NCI-H1930 (cell line): ENCODE measurements at regions not wholly inside any gene's neighbourhood (a gene's known extent, or its start where the extent isn't known, plus 50 kb on each side); places are given as distances from the start of the nearest gene placed in this dataset.
"Not testable (repeated sequence)": the region's sequence is repeated elsewhere in the genome, so short reads cannot be mapped to it uniquely, and the experiment has no call there.

Experiments used
- DNase-seq, 2 experiments: peaks; one replicate each; lab custom pipeline; 2025; lab: John Stamatoyannopoulos, UW

GRCh38 chr10:8776926-8777622 is 722.6 kb downstream of the GATA3 start:
- no peak for DNase-seq

GRCh38 chr10:8778713-8779112 is 724.2 kb downstream of the GATA3 start:
- no peak for DNase-seq

DNA sequence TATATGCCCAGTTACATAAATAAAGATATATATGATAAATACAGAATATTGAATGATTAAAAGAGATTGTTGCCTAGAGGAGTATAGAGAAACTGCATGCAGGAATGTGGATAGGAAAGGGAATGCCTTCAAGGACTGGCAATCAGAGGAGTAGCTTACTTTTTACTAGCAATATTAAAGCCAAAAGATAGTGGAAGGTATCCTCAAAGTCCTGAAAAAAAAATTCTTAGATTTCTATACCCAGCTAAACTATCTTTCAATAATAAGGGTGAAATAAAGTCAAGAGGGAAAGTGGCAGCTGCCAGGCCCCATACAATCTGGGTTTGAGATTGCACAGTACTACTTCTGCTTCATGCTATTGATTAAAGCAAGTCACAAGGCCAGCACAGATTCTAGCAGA is 733.2 kb downstream of the GATA3 start:
- no peak for DNase-seq

GRCh38 chr10:8790390-8790789 is 735.9 kb downstream of the GATA3 start:
- DNase-seq = no peak

GRCh38 chr10:8794860-8795259 is 740.4 kb downstream of the GATA3 start:
- no peak for DNase-seq

DNA sequence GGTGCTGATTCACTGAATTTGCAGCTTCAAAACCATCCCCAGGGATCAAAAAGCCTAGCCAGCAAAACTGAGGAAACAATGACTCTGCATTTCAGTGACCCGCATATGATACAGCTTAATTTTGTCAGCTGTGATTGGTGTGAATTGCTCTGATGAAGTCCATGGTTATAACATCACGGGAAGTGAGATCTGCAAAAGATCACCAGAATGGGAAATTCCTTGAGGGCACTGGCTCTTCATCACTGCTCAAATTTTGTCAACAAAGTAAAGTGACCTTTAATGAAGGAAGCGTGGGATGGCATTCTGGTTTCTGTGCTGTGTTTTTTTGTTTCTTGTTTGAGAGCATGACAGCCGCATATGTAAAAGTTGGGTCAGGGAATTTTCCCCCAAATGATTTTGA is 745.9 kb downstream of the GATA3 start:
- no peak for DNase-seq

GRCh38 chr10:8803992-8804391 is 749.5 kb downstream of the GATA3 start:
- no peak for DNase-seq

DNA sequence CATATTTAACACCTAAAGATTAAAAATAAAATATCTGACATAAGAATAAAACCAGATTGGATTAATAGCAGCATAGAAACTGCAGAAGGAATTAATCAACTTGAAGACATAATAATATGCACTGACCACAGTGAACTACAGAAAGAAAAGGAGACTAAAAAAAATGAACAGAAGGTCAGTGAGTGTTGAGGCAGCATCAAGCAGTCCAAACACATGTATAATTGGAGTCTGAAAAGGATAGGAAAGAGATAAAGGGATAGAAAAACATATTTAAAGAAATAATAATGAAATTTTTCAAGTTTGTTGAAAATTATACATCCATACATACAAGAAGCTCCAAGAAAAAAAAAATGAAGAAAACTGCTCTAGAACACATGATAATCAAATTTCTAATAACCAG is 756.2 kb downstream of the GATA3 start:
- DNase-seq = no peak

GRCh38 chr10:8811201-8811600 is 756.7 kb downstream of the GATA3 start:
- DNase-seq = no peak

DNA sequence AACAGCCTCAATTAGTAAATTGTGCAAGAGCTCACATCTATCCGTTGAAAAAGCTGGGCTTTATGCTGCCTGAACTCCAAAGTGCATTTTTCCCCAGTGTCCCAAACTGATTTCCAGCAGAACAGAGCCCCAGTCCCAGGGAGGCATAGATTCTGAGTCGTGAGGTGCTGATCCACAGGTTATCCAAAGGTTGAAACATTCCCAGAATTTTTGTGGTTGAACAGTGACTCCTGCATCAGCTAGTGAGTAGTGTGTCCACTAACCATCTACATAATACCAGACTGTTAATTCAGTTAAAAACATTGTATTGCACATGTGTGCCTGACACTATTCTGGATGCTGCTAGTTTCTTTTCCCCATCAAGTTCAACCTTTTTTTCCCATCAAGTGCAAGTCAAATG is 761.5 kb downstream of the GATA3 start:
- no peak for DNase-seq

GRCh38 chr10:8817299-8817698 is 762.8 kb downstream of the GATA3 start:
- no peak for DNase-seq

DNA sequence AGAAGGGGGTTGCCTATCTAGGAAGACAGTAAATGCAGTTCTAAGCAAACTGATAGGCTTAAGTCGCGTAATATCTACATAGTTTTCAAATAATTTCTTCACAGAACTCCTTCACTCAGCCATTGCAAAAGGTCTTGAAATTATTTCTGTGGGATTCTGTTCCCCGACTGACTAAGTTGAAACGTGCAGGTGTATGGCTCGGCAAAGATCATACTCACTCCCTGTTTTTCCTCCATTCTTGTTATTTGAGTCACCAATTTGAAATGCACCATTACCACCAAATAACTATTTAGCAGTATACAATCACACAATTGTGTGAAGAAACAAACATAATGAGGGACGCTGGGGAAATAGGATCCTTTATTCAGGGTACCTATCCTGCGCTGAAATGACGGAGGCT is 771.1 kb downstream of the GATA3 start:
- DNase-seq = peak; percentile 0 to 4

- DNase-seq = no peak
Observed at GRCh38 chr10:8829592-8829991, 775.1 kb downstream of the GATA3 start.

DNA sequence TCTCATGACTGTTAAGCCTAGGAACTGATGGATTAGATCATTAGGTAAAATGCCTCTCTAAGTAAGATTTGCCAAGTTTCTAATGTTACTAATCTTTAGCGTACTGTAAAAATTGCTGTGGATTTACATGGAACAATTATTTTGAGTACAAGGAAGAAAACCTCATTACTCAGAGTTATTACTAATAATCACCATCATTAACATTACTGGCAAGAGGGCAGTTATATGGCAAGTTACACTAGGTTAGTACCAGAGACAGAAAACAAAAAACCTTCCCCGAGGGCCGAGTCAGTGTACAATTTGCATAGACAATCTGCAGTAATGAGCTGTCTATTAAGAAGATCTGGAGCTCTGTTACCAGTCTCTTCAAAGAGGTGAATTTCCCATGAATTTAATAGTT is 775.6 kb downstream of the GATA3 start:
- DNase-seq = no peak

DNA sequence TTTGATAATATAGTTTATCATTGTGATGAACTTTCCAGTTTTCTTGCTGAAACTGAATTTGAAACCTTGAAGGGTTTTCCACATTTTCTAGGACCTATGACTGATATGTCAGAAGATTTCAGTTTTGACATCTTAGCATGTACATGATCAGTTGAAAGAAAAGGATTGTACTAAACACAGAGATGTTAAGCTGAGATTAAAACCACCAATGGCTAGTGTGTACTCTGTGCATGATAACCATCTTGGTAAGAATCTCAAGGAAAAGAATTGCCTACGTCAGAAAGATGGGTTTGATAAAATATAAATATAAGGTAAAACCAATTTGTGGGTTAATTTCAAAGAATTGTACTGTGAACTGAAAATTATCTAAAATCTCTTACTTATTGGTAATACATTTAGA is 776.4 kb downstream of the GATA3 start:
- no peak for DNase-seq

DNA sequence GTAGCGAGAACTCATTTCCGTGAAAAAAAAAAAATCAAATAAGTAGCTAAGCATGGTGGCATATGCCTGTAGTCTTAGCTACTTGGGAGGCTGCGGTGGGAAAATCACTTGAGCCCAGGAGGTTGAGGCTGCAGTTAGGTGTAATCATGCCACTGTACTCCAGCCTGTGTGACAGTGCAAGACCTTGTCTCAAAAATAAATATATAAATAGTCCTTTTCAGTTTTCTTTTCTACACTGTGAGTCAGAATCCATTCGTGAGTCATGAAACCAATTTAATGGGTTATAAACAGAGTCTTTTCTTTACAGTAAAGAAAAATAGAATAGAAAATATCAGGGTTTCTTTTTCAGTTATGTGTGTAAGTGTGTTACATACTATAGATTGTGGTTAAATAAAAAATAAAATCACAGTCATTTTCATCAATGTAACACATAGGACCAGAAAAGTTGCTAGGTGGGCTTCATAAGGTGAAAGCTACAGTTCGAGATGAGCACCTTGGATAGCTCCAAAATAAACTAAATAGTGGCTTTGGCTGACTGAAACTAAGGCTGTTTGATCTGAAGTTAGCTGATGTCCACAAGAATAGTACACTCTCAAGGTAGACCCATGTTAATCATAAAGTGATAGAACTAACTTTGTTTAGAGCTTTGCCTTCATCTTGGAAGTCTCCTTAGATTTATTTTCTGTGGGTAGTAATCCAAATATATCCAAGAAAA is 781.1 kb downstream of the GATA3 start:
- DNase-seq = no peak

DNA sequence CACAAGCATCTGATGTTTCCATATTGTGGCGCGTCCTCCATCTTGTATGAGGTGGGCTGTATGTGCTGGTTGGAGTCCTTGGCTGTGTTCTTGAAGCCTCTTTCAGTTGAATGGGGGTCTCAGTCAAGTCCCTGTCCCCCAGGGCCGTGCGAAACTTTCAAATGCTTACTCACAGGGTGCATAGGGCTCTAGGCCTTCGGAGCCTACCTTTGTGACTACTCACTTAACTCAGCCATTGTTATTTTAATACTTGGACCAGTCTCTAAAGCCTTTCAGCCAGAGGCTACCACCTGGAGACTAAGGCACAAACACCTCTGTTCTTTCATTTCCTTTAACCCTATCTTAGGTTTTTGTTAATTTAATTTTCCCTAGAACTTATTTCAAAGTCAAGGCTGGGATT is 785.9 kb downstream of the GATA3 start:
- DNase-seq = no peak

GRCh38 chr10:8844141-8844540 is 789.7 kb downstream of the GATA3 start:
- no peak for DNase-seq

DNA sequence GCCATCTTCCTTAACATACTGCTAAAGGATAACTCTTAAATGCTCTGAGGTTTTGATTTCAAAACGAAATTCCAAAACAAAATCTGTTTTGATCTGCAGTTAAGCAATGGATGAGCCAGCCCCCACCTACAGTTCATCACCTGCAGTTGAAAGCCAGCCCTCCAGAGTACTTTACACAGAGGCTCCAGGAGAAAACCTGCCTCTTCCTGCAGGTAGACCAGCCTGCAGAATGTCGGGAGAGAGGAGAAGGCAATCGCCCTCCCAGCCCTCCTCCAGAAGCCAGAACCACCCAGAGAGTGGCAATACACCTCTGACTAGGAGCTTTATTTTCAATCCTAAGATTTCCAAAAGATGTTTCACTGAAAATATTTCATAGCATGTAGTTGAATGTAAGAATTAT is 798.1 kb downstream of the GATA3 start:
- no peak for DNase-seq

GRCh38 chr10:8853048-8853447 is 798.6 kb downstream of the GATA3 start:
- DNase-seq = no peak

DNA sequence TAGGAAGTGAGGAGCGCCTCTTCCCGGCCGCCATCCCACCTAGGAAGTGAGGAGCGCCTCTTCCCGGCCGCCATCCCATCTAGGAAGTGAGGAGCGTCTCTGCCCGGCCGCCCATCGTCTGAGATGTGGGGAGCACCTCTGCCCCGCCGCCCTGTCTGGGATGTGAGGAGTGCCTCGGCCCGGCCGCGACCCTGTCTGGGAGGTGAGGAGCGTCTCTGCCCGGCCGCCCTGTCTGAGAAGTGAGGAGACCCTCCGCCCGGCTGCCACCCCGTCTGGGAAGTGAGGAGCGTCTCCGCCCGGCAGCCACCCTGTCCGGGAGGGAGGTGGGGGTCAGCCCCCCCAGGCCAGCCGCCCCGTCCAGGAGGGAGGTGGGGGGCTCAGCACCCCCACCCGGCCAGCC is 814.4 kb downstream of the GATA3 start:
- not testable (repeated sequence) for DNase-seq

DNA sequence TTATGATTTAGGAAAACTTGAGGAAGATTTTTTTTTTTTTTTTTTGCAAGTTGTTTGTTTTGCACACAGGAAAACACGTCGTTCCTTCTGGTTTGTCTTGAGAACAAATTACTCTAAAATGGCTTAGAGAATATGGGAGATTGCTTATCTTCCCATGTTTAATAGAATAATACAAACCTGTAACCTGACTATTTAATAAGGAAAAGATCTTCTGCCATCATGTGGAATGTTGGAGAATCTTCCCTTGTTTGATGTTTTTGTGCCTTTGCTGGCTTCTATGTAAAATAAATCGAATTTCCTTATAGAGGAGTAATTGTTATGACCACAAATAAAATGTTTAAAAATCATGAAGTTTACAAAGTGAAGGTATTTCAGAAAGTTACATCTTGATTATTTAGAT is 818.8 kb downstream of the GATA3 start:
- no peak for DNase-seq

GRCh38 chr10:8874268-8874667 is 819.8 kb downstream of the GATA3 start:
- no peak for DNase-seq

DNA sequence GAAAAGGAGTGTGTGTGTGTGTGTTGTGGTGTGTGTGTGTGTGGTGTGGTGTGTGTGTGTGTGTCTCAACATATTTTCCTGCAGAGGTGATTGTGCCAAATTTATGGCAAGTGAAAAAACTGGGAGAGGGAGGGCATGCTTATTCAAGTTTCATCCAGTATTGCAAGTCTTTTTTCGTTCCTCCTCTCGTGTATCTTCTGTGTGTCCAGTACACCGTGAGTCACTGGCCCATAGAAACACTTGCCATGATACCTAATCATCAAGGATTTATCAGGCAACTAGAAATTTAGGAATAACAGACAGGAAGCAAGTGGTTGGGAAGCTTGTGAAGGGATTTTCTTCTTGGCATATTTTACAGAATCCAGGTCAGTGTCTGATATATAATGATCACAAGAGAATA is 820.5 kb downstream of the GATA3 start:
- no peak for DNase-seq
